ENCODE measurements at regions not wholly inside any gene's neighbourhood (a gene's known extent, or its start where the extent isn't known, plus 50 kb on each side); places are given as distances from the start of the nearest gene placed in this dataset.

DNA sequence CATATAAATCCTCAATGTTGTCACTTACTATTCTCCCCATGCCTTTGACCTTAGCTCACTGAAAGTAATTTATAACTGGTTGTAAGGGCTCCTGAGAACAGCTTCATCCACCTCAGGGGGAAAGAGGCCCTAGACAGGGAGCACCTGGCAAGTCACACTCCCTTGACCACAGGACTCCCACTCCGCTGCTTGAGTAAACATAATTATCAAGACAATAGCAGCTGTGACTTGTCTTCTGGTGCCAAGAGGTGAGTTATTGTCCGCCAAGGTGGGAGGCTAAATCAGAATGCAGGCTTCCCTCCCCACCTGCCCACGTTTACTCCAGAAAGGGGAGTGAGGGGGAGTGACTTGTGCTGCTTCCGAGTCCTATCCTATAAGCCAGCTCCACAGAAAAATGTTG, 230.6 kb upstream of the LRATD1 start:
- TF ChIP-seq, protein P1, sequence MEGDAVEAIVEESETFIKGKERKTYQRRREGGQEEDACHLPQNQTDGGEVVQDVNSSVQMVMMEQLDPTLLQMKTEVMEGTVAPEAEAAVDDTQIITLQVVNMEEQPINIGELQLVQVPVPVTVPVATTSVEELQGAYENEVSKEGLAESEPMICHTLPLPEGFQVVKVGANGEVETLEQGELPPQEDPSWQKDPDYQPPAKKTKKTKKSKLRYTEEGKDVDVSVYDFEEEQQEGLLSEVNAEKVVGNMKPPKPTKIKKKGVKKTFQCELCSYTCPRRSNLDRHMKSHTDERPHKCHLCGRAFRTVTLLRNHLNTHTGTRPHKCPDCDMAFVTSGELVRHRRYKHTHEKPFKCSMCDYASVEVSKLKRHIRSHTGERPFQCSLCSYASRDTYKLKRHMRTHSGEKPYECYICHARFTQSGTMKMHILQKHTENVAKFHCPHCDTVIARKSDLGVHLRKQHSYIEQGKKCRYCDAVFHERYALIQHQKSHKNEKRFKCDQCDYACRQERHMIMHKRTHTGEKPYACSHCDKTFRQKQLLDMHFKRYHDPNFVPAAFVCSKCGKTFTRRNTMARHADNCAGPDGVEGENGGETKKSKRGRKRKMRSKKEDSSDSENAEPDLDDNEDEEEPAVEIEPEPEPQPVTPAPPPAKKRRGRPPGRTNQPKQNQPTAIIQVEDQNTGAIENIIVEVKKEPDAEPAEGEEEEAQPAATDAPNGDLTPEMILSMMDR (IDR thresholded peaks at IDR 0.05; ENCODE audit: low read depth, low read length, poor library complexity, severe bottlenecking) = no peak
- TF ChIP-seq EZH2phosphoT487 (IDR thresholded peaks at IDR 0.05; ENCODE audit: borderline replicate concordance, low read length) = no peak

Measured in DOHH2 (cell line).